ENCODE measurements at regions not wholly inside any gene's neighbourhood (a gene's known extent, or its start where the extent isn't known, plus 50 kb on each side); places are given as distances from the start of the nearest gene placed in this dataset.

GRCh38 chr1:177748080-177748801 is 221.6 kb downstream of the SEC16B start:
- TF ChIP-seq CTCF (IDR thresholded peaks at IDR 0.05) (no peak), POLR2A (IDR thresholded peaks at IDR 0.05) (no peak), POLR2AphosphoS5 (IDR thresholded peaks at IDR 0.05) (no peak)

All from breast epithelium (tissue), 3 donors.